ENCODE measurements at regions not wholly inside any gene's neighbourhood (a gene's known extent, or its start where the extent isn't known, plus 50 kb on each side); places are given as distances from the start of the nearest gene placed in this dataset.

- TF ChIP-seq, protein P1, sequence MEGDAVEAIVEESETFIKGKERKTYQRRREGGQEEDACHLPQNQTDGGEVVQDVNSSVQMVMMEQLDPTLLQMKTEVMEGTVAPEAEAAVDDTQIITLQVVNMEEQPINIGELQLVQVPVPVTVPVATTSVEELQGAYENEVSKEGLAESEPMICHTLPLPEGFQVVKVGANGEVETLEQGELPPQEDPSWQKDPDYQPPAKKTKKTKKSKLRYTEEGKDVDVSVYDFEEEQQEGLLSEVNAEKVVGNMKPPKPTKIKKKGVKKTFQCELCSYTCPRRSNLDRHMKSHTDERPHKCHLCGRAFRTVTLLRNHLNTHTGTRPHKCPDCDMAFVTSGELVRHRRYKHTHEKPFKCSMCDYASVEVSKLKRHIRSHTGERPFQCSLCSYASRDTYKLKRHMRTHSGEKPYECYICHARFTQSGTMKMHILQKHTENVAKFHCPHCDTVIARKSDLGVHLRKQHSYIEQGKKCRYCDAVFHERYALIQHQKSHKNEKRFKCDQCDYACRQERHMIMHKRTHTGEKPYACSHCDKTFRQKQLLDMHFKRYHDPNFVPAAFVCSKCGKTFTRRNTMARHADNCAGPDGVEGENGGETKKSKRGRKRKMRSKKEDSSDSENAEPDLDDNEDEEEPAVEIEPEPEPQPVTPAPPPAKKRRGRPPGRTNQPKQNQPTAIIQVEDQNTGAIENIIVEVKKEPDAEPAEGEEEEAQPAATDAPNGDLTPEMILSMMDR (IDR thresholded peaks at IDR 0.05; ENCODE audit: insufficient read depth, low read length, poor library complexity, severe bottlenecking): no peak
- no peak for TF ChIP-seq EZH2phosphoT487 (conservative IDR thresholded peaks at IDR 0.05; ENCODE audit: low read length)
These were observed 98.5 kb downstream of the DSEL start for GRCh38 chr18:67417864-67418523.

All from SU-DHL-6 (cell line).